A673 (cell line): ENCODE measurements at regions not wholly inside any gene's neighbourhood (a gene's known extent, or its start where the extent isn't known, plus 50 kb on each side); places are given as distances from the start of the nearest gene placed in this dataset.

Source experiments
- CTCF ChIP-seq: fragments of 300-800, 200-600 bp; sonication (generic); conservative IDR thresholded peaks from 2 replicates; pipeline ENCODE4 v1.5.1; 2017; ENCODE audit warnings: low read depth, mild to moderate bottlenecking, antibody characterized with exemption, low read length, moderate library complexity, mixed read lengths
- EZH2 ChIP-seq: fragments of 200-600 bp; sonication (generic); IDR thresholded peaks from 2 replicates; pipeline ENCODE4 v1.6.1; 2017; ENCODE audit warnings: borderline replicate concordance, low read depth, mild to moderate bottlenecking, mixed read lengths, antibody characterized with exemption, low read length; ENCODE audit not compliant: poor library complexity, severe bottlenecking

GRCh38 chr2:241967467-241968144 lies 98.1 kb downstream of the RTP5 start:
- TF ChIP-seq CTCF, result no peak
- TF ChIP-seq EZH2, result no peak
